Right renal cortex interstitium (tissue), 3 donors: ENCODE measurements at regions not wholly inside any gene's neighbourhood (a gene's known extent, or its start where the extent isn't known, plus 50 kb on each side); places are given as distances from the start of the nearest gene placed in this dataset.

ENCODE experiments used
- DNase-seq, 3 donors: peaks; one replicate each; pipeline ENCODE4 v3.0.0-alpha.2; 2013; ENCODE audit warnings: low read depth in 3 of 3, low spot score in 2 of 3

- DNase-seq: no peak
These were observed 109.7 kb upstream of the FLRT2 start for GRCh38 chr14:85420278-85420677.

- DNase-seq: no peak
These were observed 109.2 kb upstream of the FLRT2 start for GRCh38 chr14:85420707-85421106.

- DNase-seq: no peak
These were observed 108.6 kb upstream of the FLRT2 start for GRCh38 chr14:85421186-85421877.

- no peak for DNase-seq
These were observed 106.1 kb upstream of the FLRT2 start for GRCh38 chr14:85423889-85424288.

- no peak for DNase-seq
These were observed 104.4 kb upstream of the FLRT2 start for GRCh38 chr14:85425507-85425906.

- no peak for DNase-seq
These were observed 103.6 kb upstream of the FLRT2 start for GRCh38 chr14:85426068-85426935.

- no peak for DNase-seq
These were observed 101.0 kb upstream of the FLRT2 start for GRCh38 chr14:85428926-85429325.

GRCh38 chr14:85437148-85437547 is 92.8 kb upstream of the FLRT2 start:
- no peak for DNase-seq

GRCh38 chr14:85438001-85438400 is 91.9 kb upstream of the FLRT2 start:
- no peak for DNase-seq

GRCh38 chr14:85438481-85438942 is 91.4 kb upstream of the FLRT2 start:
- DNase-seq: no peak

- no peak for DNase-seq
These were observed 90.1 kb upstream of the FLRT2 start for GRCh38 chr14:85439696-85440328.

- DNase-seq: no peak
These were observed 87.9 kb upstream of the FLRT2 start for GRCh38 chr14:85441909-85442643.

GRCh38 chr14:85442996-85443395 is 86.9 kb upstream of the FLRT2 start:
- no peak for DNase-seq

- peak in 1 of 3 donors; percentile 9 for DNase-seq
These were observed 85.3 kb upstream of the FLRT2 start for GRCh38 chr14:85444635-85445034.

- no peak for DNase-seq
These were observed 84.7 kb upstream of the FLRT2 start for GRCh38 chr14:85445151-85445795.

- DNase-seq: no peak
These were observed 82.1 kb upstream of the FLRT2 start for GRCh38 chr14:85447883-85448282.

GRCh38 chr14:85451421-85451820 is 78.5 kb upstream of the FLRT2 start:
- DNase-seq: no peak

GRCh38 chr14:85453401-85454225 is 76.3 kb upstream of the FLRT2 start:
- DNase-seq: no peak

GRCh38 chr14:85454226-85454813 is 75.6 kb upstream of the FLRT2 start:
- DNase-seq: no peak
